GM23248 (cell line): ENCODE measurements at regions not wholly inside any gene's neighbourhood (a gene's known extent, or its start where the extent isn't known, plus 50 kb on each side); places are given as distances from the start of the nearest gene placed in this dataset.

Source experiments
- DNase-seq: peaks from one replicate; pipeline ENCODE4 v3.0.0-alpha.2; 2015
- H2AFZ ChIP-seq: fragments of 200-600 bp; sonication (generic); 2 replicates; pipeline ENCODE4 v1.6.1; 2016; ENCODE audit warnings: antibody characterized with exemption
- H3F3A ChIP-seq: fragments of 200-600 bp; sonication (generic); 2 replicates; pipeline ENCODE4 v1.6.1; 2016; ENCODE audit warnings: mild to moderate bottlenecking, antibody characterized with exemption, mixed run types; ENCODE audit not compliant: insufficient read depth
- H3K27ac ChIP-seq: fragments of 200-600 bp; sonication (generic); 2 replicates; pipeline ENCODE4 v1.5.1; 2016; ENCODE audit warnings: mild to moderate bottlenecking
- H3K27me3 ChIP-seq: fragments of 200-600 bp; sonication (generic); replicated peaks from 2 replicates; pipeline ENCODE4 v1.6.1; 2016; ENCODE audit warnings: mild to moderate bottlenecking; ENCODE audit not compliant: insufficient read depth
- H3K36me3 ChIP-seq: fragments of 200-600 bp; sonication (generic); 2 replicates; pipeline ENCODE4 v1.6.1; 2016; ENCODE audit warnings: low read depth, mild to moderate bottlenecking
- H3K4me1 ChIP-seq: fragments of 200-600 bp; sonication (generic); 2 replicates; pipeline ENCODE4 v1.6.1; 2016; ENCODE audit warnings: mild to moderate bottlenecking; ENCODE audit not compliant: insufficient read depth
- H3K4me2 ChIP-seq: fragments of 200-600 bp; sonication (generic); one replicate; pipeline ENCODE4 v1.6.1; 2016; ENCODE audit warnings: mild to moderate bottlenecking; ENCODE audit not compliant: unreplicated experiment
- H3K4me3 ChIP-seq: fragments of 200-600 bp; sonication (generic); 2 replicates; pipeline ENCODE4 v1.5.1; 2016; ENCODE audit warnings: mild to moderate bottlenecking
- H3K79me2 ChIP-seq: fragments of 200-600 bp; sonication (generic); 2 replicates; pipeline ENCODE4 v1.6.1; 2016; ENCODE audit warnings: mild to moderate bottlenecking; ENCODE audit not compliant: insufficient read depth
- H3K9ac ChIP-seq: fragments of 200-600 bp; sonication (generic); 2 replicates; pipeline ENCODE4 v1.6.1; 2016; ENCODE audit warnings: mild to moderate bottlenecking
- H3K9me2 ChIP-seq: fragments of 200-600 bp; sonication (generic); 2 replicates; pipeline ENCODE4 v1.6.1; 2016; ENCODE audit warnings: mixed run types, mild to moderate bottlenecking, moderate library complexity; ENCODE audit not compliant: insufficient read depth
- H3K9me3 ChIP-seq: fragments of 200-600 bp; sonication (generic); one replicate; pipeline ENCODE4 v1.6.1; 2017; ENCODE audit warnings: low read depth
- H4K20me1 ChIP-seq: fragments of 200-600 bp; sonication (generic); 2 replicates; pipeline ENCODE4 v1.6.0; 2016; ENCODE audit not compliant: insufficient read depth
- EZH2 ChIP-seq: fragments of 200-600 bp; sonication (generic); IDR thresholded peaks from 2 replicates; pipeline ENCODE4 v1.6.1; 2018; ENCODE audit warnings: antibody characterized with exemption, mild to moderate bottlenecking; ENCODE audit not compliant: insufficient read depth, poor library complexity, severe bottlenecking
- EZH2phosphoT487 ChIP-seq: fragments of 200-600 bp; sonication (generic); IDR thresholded peaks from 2 replicates; pipeline ENCODE4 v1.6.1; 2018; ENCODE audit warnings: antibody characterized with exemption, moderate library complexity, mild to moderate bottlenecking, low read depth; ENCODE audit not compliant: insufficient read depth
- WGBS, 2 experiments: methylation state at CpG; one replicate each; pipeline ENCODE4 v1.1.6; 2015 to 2017; ENCODE audit warnings: low lambda C conversion rate in 2 of 2, low coverage in 1 of 2; ENCODE audit errors: missing lambda C conversion rate in 2 of 2; 5-methylcytosine and 5-hydroxymethylcytosine counted together
- in situ Hi-C: fragments of 300-500 bp; cut with MboI; formaldehyde crosslinking; loops from 2 replicates; pipeline ENCODE4 v1.15.0; 2020

DNA sequence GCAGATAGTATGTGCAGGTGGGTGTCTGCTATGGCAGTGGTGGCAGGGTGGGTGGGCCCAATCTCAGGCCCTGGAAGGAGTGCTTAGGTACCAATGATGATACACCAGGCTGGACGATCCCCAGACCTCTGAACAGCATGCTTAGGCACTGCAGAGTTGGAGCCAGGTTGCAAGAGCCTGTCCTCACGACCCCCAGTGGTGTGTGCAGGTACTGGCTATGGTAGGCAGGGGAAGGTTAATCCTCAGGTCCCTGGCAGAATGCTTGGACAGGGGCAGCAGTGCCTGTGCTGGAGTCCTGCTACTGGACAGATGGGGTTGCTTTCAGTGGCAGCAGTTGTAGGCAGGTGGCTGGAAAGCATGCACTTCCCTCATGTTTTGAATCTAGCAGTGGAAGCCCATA, 100.5 kb upstream of the NEK7 start:
- peak; percentile 10 for DNase-seq
- Histone ChIP-seq H3K9me2 (no peaks in the 10 kb centered on the region), H3K4me1 (no peaks in the 10 kb centered on the region), H3K36me3 (no peaks in the 10 kb centered on the region), H3K9me3 (no peaks in the 10 kb centered on the region), H4K20me1 (no peaks in the 10 kb centered on the region), H3K79me2 (no peaks in the 10 kb centered on the region), H3K27ac (no peak overlapping the region), H3K4me2 (no peak overlapping the region), H3F3A (no peaks in the 10 kb centered on the region), H2AFZ (no peak overlapping the region), H3K27me3 (no peaks in the 10 kb centered on the region), H3K4me3 (no peak overlapping the region), H3K9ac (no peak overlapping the region)
- WGBS, 2 experiments = 10 to 12% methylated on average over 2 of the region's 2 CpGs
- in situ Hi-C loops = no loop called here
- TF ChIP-seq EZH2 (no peak), EZH2phosphoT487 (no peak)

DNA sequence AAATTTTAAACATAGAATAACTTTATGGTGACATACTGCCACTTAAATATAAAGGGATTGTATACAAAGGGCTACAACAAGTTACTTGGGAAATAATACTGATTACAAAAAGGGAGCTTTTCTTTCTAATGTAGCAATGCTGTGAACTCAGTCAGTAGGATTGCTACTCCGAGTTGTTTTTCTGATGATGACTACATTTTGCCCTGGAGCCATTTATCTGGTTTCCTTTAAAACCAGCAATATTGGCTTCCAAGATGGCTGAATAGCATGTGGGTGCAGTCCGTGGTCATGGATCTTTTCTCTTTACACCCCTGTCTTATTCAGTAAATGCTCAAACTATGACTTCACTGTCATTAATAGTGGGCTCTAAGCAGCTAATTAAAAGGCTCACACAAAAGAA, 92.6 kb upstream of the NEK7 start:
- no peak overlapping the region for H3K27ac ChIP-seq
- WGBS, 2 experiments = 44 to 56% methylated on average over 2 of the region's 2 CpGs
- H3K36me3 ChIP-seq = no peaks in the 10 kb centered on the region
- no peaks in the 10 kb centered on the region for H3F3A ChIP-seq
- no peak for TF ChIP-seq EZH2phosphoT487
- TF ChIP-seq EZH2 = no peak
- H3K27me3 ChIP-seq = no peaks in the 10 kb centered on the region
- H3K9me3 ChIP-seq = no peaks in the 10 kb centered on the region
- H4K20me1 ChIP-seq = no peaks in the 10 kb centered on the region
- no peaks in the 10 kb centered on the region for H3K79me2 ChIP-seq
- in situ Hi-C loops = no loop called here
- peak; percentile 65 for DNase-seq
- no peak overlapping the region for H3K9ac ChIP-seq
- H3K9me2 ChIP-seq = no peaks in the 10 kb centered on the region
- 0 out of 2 replicates have a peak, but pooled peaks cover 4% of the 10 kb centered on the region for H3K4me1 ChIP-seq
- H3K4me3 ChIP-seq = no peak overlapping the region
- H2AFZ ChIP-seq = peak overlapping the region; percentile 78
- no peak overlapping the region for H3K4me2 ChIP-seq

DNA sequence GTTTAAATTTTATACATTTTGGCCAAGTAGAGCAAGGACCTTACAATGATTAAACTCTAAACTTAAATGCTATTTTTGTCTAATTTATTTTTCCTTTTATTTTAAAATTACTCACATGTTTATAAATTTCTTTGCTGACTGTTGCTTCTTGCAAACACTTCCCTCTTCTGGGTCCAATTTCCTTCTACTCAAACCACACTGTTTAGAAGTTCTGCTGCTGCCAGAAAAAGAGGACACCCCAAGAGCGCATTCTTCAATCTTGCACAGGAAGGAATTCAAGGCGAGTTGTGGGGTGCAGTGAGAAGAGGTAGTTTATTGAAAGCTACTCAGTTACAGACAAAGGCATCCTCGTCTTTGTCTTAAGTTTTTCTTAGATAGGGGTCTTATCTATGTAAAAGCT, 88.5 kb upstream of the NEK7 start:
- DNase-seq = no peak
- H3F3A ChIP-seq = no peaks in the 10 kb centered on the region
- in situ Hi-C loops = no loop called here
- H3K27ac ChIP-seq = no peak overlapping the region
- no peaks in the 10 kb centered on the region for H3K79me2 ChIP-seq
- no peak for TF ChIP-seq EZH2phosphoT487
- TF ChIP-seq EZH2 = no peak
- H3K9me2 ChIP-seq = no peaks in the 10 kb centered on the region
- no peak overlapping the region for H3K9ac ChIP-seq
- H3K4me3 ChIP-seq = no peak overlapping the region
- no peaks in the 10 kb centered on the region for H3K27me3 ChIP-seq
- no peaks in the 10 kb centered on the region for H4K20me1 ChIP-seq
- no peaks in the 10 kb centered on the region for H3K9me3 ChIP-seq
- no peaks in the 10 kb centered on the region for H3K36me3 ChIP-seq
- peaks cover 4% of the 10 kb centered on the region; the same call in 1 of the 2 replicates for H3K4me1 ChIP-seq
- no peak overlapping the region for H3K4me2 ChIP-seq
- WGBS, 2 experiments = 68 to 71% methylated on average over 3 of the region's 3 CpGs
- 0 out of 2 replicates have a peak overlapping the region, but pooled peaks have one; percentile 25 for H2AFZ ChIP-seq

DNA sequence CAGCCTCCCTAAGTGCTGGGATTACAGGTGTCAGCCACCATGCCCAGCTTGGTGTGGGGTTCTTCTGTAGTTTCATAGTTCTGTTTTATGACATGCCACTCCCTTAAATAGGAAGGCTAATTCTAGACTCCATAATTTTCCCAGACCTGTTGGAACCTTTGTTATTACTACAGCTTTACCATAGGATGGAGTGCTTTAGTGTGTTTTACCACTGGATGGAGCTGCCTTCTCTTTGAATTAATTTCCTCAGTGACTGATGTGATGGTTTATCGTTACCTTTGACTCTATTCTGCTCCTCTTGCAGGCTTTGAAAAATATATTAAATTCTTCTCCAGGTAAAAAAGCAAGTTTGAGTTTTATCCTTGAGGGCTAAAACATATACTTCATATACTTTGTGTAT, 84.6 kb upstream of the NEK7 start:
- H3K79me2 ChIP-seq = no peaks in the 10 kb centered on the region
- no peaks in the 10 kb centered on the region for H3K9me3 ChIP-seq
- in situ Hi-C loops = no loop called here
- TF ChIP-seq EZH2 (no peak), EZH2phosphoT487 (no peak)
- no peaks in the 10 kb centered on the region for H3K27me3 ChIP-seq
- 32 to 39% methylated on average over 1 of the region's 1 CpG for WGBS, 2 experiments
- no peaks in the 10 kb centered on the region; the same call in 1 of the 2 replicates for H3K4me1 ChIP-seq
- no peaks in the 10 kb centered on the region for H3K9me2 ChIP-seq
- peak; percentile 34 for DNase-seq
- H3K4me3 ChIP-seq = no peak overlapping the region
- H3F3A ChIP-seq = no peaks in the 10 kb centered on the region
- no peak overlapping the region for H3K4me2 ChIP-seq
- no peak overlapping the region for H3K27ac ChIP-seq
- no peak overlapping the region for H3K9ac ChIP-seq
- no peaks in the 10 kb centered on the region for H4K20me1 ChIP-seq
- no peaks in the 10 kb centered on the region for H3K36me3 ChIP-seq
- peak overlapping the region; percentile 39; the same call in 1 of the 2 replicates for H2AFZ ChIP-seq

DNA sequence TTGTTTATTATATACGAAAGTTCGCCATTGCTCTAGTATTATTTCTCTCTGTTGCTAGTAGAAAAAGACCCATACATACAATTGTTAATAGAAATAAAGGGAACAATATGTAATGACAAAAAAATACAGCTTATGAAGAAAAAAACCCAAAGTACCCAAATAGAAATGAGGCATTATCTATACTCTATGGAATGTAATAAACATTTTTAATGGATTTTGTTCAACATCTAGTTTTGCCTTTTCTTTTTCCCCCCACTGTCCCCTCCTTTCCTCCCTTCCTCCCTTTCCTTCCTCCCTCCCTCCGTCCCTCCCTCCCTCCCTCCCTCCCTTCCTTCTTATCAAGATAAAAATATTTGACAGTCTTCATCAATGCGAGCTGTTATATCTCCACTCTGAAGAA, 81.5 kb upstream of the NEK7 start:
- in situ Hi-C loops = loop anchor here (25.0 kb wide), 2 partner anchors 387 to 612 kb away; no protein-coding TSS in a partner anchor
- no peak for TF ChIP-seq EZH2
- TF ChIP-seq EZH2phosphoT487 = no peak

More for the DNA sequence above, 81.5 kb upstream of the NEK7 start:
- no peaks in the 10 kb centered on the region for H4K20me1 ChIP-seq
- no peak overlapping the region for H3K4me3 ChIP-seq
- H2AFZ ChIP-seq = no peak overlapping the region
- H3K9ac ChIP-seq = no peak overlapping the region
- H3K79me2 ChIP-seq = no peaks in the 10 kb centered on the region
- WGBS, 2 experiments = 89 to 92% methylated on average over 3 to 4 of the region's 4 CpGs
- H3K4me1 ChIP-seq = no peaks in the 10 kb centered on the region; the same call in 1 of the 2 replicates
- H3K36me3 ChIP-seq = no peaks in the 10 kb centered on the region
- no peaks in the 10 kb centered on the region for H3F3A ChIP-seq
- no peak overlapping the region for H3K27ac ChIP-seq
- no peaks in the 10 kb centered on the region for H3K9me3 ChIP-seq
- H3K9me2 ChIP-seq = no peaks in the 10 kb centered on the region
- no peak overlapping the region for H3K4me2 ChIP-seq
- H3K27me3 ChIP-seq = no peaks in the 10 kb centered on the region
- DNase-seq = no peak
